CD4-positive, alpha-beta memory T cell (primary cell): ENCODE measurements at regions not wholly inside any gene's neighbourhood (a gene's known extent, or its start where the extent isn't known, plus 50 kb on each side); places are given as distances from the start of the nearest gene placed in this dataset.

Experiments used
- CTCF ChIA-PET: fragments of 350-600 bp; sonication (Branson Sonifier 250); formaldehyde crosslinking; loops from one replicate; lab custom pipeline; 2021; ENCODE audit warnings: inconsistent platforms; ENCODE audit not compliant: partially characterized antibody; lab: Charles Lee
- POLR2A ChIA-PET: fragments of 350-600 bp; sonication (Branson Sonifier 250); formaldehyde crosslinking; loops from one replicate; lab custom pipeline; 2021; ENCODE audit not compliant: partially characterized antibody; lab: Charles Lee
- DNase-seq, 5 donors: peaks; one replicate each; pipeline versions ENCODE4 v3.0.0 to v3.0.0-alpha.2; 2020 to 2022; ENCODE audit warnings: mixed read lengths in 1 of 5
- H3K27ac ChIP-seq: one replicate; pipeline ENCODE4 v1.7.0; 2013; ENCODE audit warnings: low read depth, low read length
- H3K27me3 ChIP-seq: 2 replicates; pipeline ENCODE4 v1.7.0; 2013; ENCODE audit warnings: mild to moderate bottlenecking, low read length, moderate library complexity; ENCODE audit not compliant: insufficient read depth
- H3K36me3 ChIP-seq: 2 replicates; pipeline ENCODE4 v1.7.0; 2013; ENCODE audit warnings: mild to moderate bottlenecking, low read length, moderate library complexity; ENCODE audit not compliant: insufficient read depth
- H3K4me1 ChIP-seq: 2 replicates; pipeline ENCODE4 v1.7.0; 2013; ENCODE audit warnings: mild to moderate bottlenecking, low read length, moderate library complexity; ENCODE audit not compliant: insufficient read depth
- H3K4me3 ChIP-seq, 2 donors: one replicate each; pipeline ENCODE4 v1.7.0; 2013; ENCODE audit warnings: low read length in 2 of 2, mild to moderate bottlenecking in 1 of 2
- H3K9me3 ChIP-seq, 2 donors: one replicate each; pipeline ENCODE4 v1.7.0; 2013; ENCODE audit warnings: low read length in 2 of 2, control low read depth in 1 of 2; ENCODE audit not compliant: control insufficient read depth in 1 of 2
- H3K27ac Mint-ChIP-seq, 7 donors: one replicate each; pipeline ENCODE4 v1.8.0; 2020 to 2021; ENCODE audit warnings: mixed read lengths in 7 of 7, mild to moderate bottlenecking in 6 of 7, inconsistent platforms in 3 of 7, moderate library complexity in 3 of 7
- H3K27me3 Mint-ChIP-seq, 2 donors: one replicate each; pipeline ENCODE4 v1.8.0; 2020 to 2021; ENCODE audit warnings: mixed read lengths in 2 of 2
- H3K36me3 Mint-ChIP-seq, 2 donors: one replicate each; pipeline ENCODE4 v1.8.0; 2020 to 2021; ENCODE audit warnings: mixed read lengths in 2 of 2, inconsistent platforms in 1 of 2, mild to moderate bottlenecking in 1 of 2
- H3K4me1 Mint-ChIP-seq, 4 donors: one replicate each; pipeline ENCODE4 v1.8.0; 2020 to 2021; ENCODE audit warnings: mixed read lengths in 4 of 4, mild to moderate bottlenecking in 1 of 4
- H3K4me3 Mint-ChIP-seq, 8 donors: one replicate each; pipeline ENCODE4 v1.8.0; 2020 to 2021; ENCODE audit warnings: mixed read lengths in 8 of 8, mild to moderate bottlenecking in 7 of 8, moderate library complexity in 6 of 8, inconsistent platforms in 3 of 8
- H3K9me3 Mint-ChIP-seq, 8 donors: one replicate each; pipeline ENCODE4 v1.8.0; 2020 to 2021; ENCODE audit warnings: mixed read lengths in 8 of 8, mild to moderate bottlenecking in 5 of 8, inconsistent platforms in 3 of 8, moderate library complexity in 1 of 8
- intact Hi-C: fragments of 100-400 bp; cut with micrococcal nuclease; formaldehyde crosslinking; loops from one replicate; pipeline ENCODE4 v1.15.1; 2023

- Histone ChIP-seq H3K9me3 (no peaks in the 10 kb centered on the region), H3K36me3 (no peaks in the 10 kb centered on the region), H3K27me3 (no peaks in the 10 kb centered on the region), H3K27ac (no peak overlapping the region), H3K4me1 (no peaks in the 10 kb centered on the region), H3K4me3 (no peak overlapping the region)
- Mint-ChIP-seq H3K36me3 (no peaks in the 10 kb centered on the region), H3K4me1 (peaks cover 0 to 3% (median 0%) of the 10 kb centered on the region in 4 donors), H3K9me3 (peaks cover 0 to 1% (median 0%) of the 10 kb centered on the region in 8 donors), H3K27me3 (peaks cover 0 to 5% of the 10 kb centered on the region in 2 donors), H3K27ac (no peak overlapping the region), H3K4me3 (no peak overlapping the region)
- no peak for DNase-seq
- CTCF ChIA-PET = no interaction called here
- intact Hi-C loops = no loop called here
- POLR2A ChIA-PET = no interaction called here
Measured at GRCh38 chr15:87710406-87710805, 546.1 kb downstream of the NTRK3 start.

- H3K4me3 Mint-ChIP-seq = no peak overlapping the region
- Histone ChIP-seq H3K36me3 (no peaks in the 10 kb centered on the region), H3K4me3 (no peak overlapping the region), H3K4me1 (no peaks in the 10 kb centered on the region), H3K9me3 (no peaks in the 10 kb centered on the region), H3K27ac (no peak overlapping the region), H3K27me3 (no peaks in the 10 kb centered on the region)
- peaks cover 0 to 3% (median 0%) of the 10 kb centered on the region in 4 donors for H3K4me1 Mint-ChIP-seq
- H3K27me3 Mint-ChIP-seq = peaks cover 0 to 5% of the 10 kb centered on the region in 2 donors
- CTCF ChIA-PET = no interaction called here
- peaks cover 0 to 4% (median 0%) of the 10 kb centered on the region in 8 donors for H3K9me3 Mint-ChIP-seq
- intact Hi-C loops = no loop called here
- DNase-seq = no peak
- POLR2A ChIA-PET = no interaction called here
- H3K36me3 Mint-ChIP-seq = no peaks in the 10 kb centered on the region
- no peak overlapping the region for H3K27ac Mint-ChIP-seq
Measured at GRCh38 chr15:87707566-87708130, 548.9 kb downstream of the NTRK3 start.

- no peaks in the 10 kb centered on the region for H3K36me3 ChIP-seq
- H3K27ac ChIP-seq = no peak overlapping the region
- Mint-ChIP-seq H3K9me3 (peaks cover 0 to 4% (median 0%) of the 10 kb centered on the region in 8 donors), H3K4me1 (peaks cover 0 to 3% (median 0%) of the 10 kb centered on the region in 4 donors), H3K27ac (no peak overlapping the region), H3K4me3 (no peak overlapping the region), H3K27me3 (peaks cover 0 to 5% of the 10 kb centered on the region in 2 donors), H3K36me3 (no peaks in the 10 kb centered on the region)
- no peaks in the 10 kb centered on the region for H3K9me3 ChIP-seq
- no peaks in the 10 kb centered on the region for H3K27me3 ChIP-seq
- intact Hi-C loops = no loop called here
- CTCF ChIA-PET = no interaction called here
- H3K4me1 ChIP-seq = no peaks in the 10 kb centered on the region
- POLR2A ChIA-PET = no interaction called here
- H3K4me3 ChIP-seq = no peak overlapping the region
- DNase-seq = no peak
Measured at GRCh38 chr15:87707071-87707470, 549.5 kb downstream of the NTRK3 start.

- no peak for DNase-seq
- no peak overlapping the region for H3K4me3 ChIP-seq
- ChIA-PET POLR2A (no interaction called here), CTCF (no interaction called here)
- intact Hi-C loops = no loop called here
- Mint-ChIP-seq H3K4me3 (no peak overlapping the region), H3K27me3 (no peaks in the 10 kb centered on the region), H3K36me3 (no peaks in the 10 kb centered on the region), H3K9me3 (peaks cover 0 to 4% (median 0%) of the 10 kb centered on the region in 8 donors), H3K27ac (no peak overlapping the region), H3K4me1 (no peaks in the 10 kb centered on the region)
- no peaks in the 10 kb centered on the region for H3K36me3 ChIP-seq
- no peaks in the 10 kb centered on the region for H3K9me3 ChIP-seq
- H3K27me3 ChIP-seq = no peaks in the 10 kb centered on the region
- no peak overlapping the region for H3K27ac ChIP-seq
- no peaks in the 10 kb centered on the region for H3K4me1 ChIP-seq
Measured at GRCh38 chr15:87706001-87706400, 550.5 kb downstream of the NTRK3 start.

- Mint-ChIP-seq H3K36me3 (no peaks in the 10 kb centered on the region), H3K27ac (no peak overlapping the region), H3K9me3 (peaks cover 0 to 9% (median 0%) of the 10 kb centered on the region in 8 donors), H3K4me3 (no peak overlapping the region), H3K4me1 (no peaks in the 10 kb centered on the region), H3K27me3 (no peaks in the 10 kb centered on the region)
- Histone ChIP-seq H3K4me3 (no peak overlapping the region), H3K36me3 (no peaks in the 10 kb centered on the region), H3K4me1 (no peaks in the 10 kb centered on the region), H3K27me3 (no peaks in the 10 kb centered on the region), H3K27ac (no peak overlapping the region), H3K9me3 (no peaks in the 10 kb centered on the region)
- DNase-seq = no peak
- ChIA-PET POLR2A (no interaction called here), CTCF (no interaction called here)
- intact Hi-C loops = no loop called here
Measured at GRCh38 chr15:87704276-87704675, 552.3 kb downstream of the NTRK3 start.

- H3K27ac Mint-ChIP-seq = no peak overlapping the region
- no peaks in the 10 kb centered on the region for H3K27me3 Mint-ChIP-seq
- H3K27ac ChIP-seq = no peak overlapping the region
- H3K27me3 ChIP-seq = no peaks in the 10 kb centered on the region
- POLR2A ChIA-PET = no interaction called here
- no peaks in the 10 kb centered on the region for H3K36me3 ChIP-seq
- H3K4me3 ChIP-seq = no peak overlapping the region
- CTCF ChIA-PET = no interaction called here
- H3K36me3 Mint-ChIP-seq = no peaks in the 10 kb centered on the region
- H3K4me3 Mint-ChIP-seq = no peak overlapping the region
- no peaks in the 10 kb centered on the region for H3K9me3 ChIP-seq
- DNase-seq = no peak
- H3K9me3 Mint-ChIP-seq = peaks cover 0 to 9% (median 0%) of the 10 kb centered on the region in 8 donors
- intact Hi-C loops = no loop called here
- H3K4me1 ChIP-seq = no peaks in the 10 kb centered on the region
- no peaks in the 10 kb centered on the region for H3K4me1 Mint-ChIP-seq
Measured at GRCh38 chr15:87703327-87704111, 553.0 kb downstream of the NTRK3 start.

GRCh38 chr15:87702270-87702669, 554.3 kb downstream of the NTRK3 start:
- no peaks in the 10 kb centered on the region for H3K4me1 ChIP-seq
- ChIA-PET CTCF (no interaction called here), POLR2A (no interaction called here)
- H3K36me3 ChIP-seq = no peaks in the 10 kb centered on the region
- Mint-ChIP-seq H3K4me1 (no peaks in the 10 kb centered on the region), H3K27ac (no peak overlapping the region), H3K9me3 (peaks cover 0 to 9% (median 3%) of the 10 kb centered on the region in 8 donors), H3K36me3 (no peaks in the 10 kb centered on the region), H3K27me3 (no peaks in the 10 kb centered on the region), H3K4me3 (no peak overlapping the region)
- intact Hi-C loops = no loop called here
- H3K27ac ChIP-seq = no peak overlapping the region
- DNase-seq = no peak
- H3K27me3 ChIP-seq = no peaks in the 10 kb centered on the region
- no peak overlapping the region for H3K4me3 ChIP-seq
- H3K9me3 ChIP-seq = no peaks in the 10 kb centered on the region
